NCI-H226 (cell line): ENCODE measurements at regions not wholly inside any gene's neighbourhood (a gene's known extent, or its start where the extent isn't known, plus 50 kb on each side); places are given as distances from the start of the nearest gene placed in this dataset.

Source experiments
- DNase-seq: peaks from one replicate; pipeline ENCODE4 v3.0.0-alpha.2; 2015

GRCh38 chr7:41517771-41518170 is 185.1 kb downstream of the INHBA start:
- DNase-seq, result no peak

GRCh38 chr7:41508755-41509154 is 194.1 kb downstream of the INHBA start:
- no peak for DNase-seq

GRCh38 chr7:41507686-41508268 is 195.1 kb downstream of the INHBA start:
- no peak for DNase-seq

GRCh38 chr7:41504214-41504980 is 198.5 kb downstream of the INHBA start:
- no peak for DNase-seq

GRCh38 chr7:41503438-41503837 is 199.5 kb downstream of the INHBA start:
- DNase-seq, result peak; percentile 39

- no peak for DNase-seq
Measured at GRCh38 chr7:41501466-41501865, 201.4 kb downstream of the INHBA start.

GRCh38 chr7:41501006-41501405 is 201.9 kb downstream of the INHBA start:
- no peak for DNase-seq

- no peak for DNase-seq
Measured at GRCh38 chr7:41492603-41493002, 210.3 kb downstream of the INHBA start.

GRCh38 chr7:41491883-41492471 is 210.9 kb downstream of the INHBA start:
- DNase-seq, result no peak

GRCh38 chr7:41491308-41491707 is 211.6 kb downstream of the INHBA start:
- no peak for DNase-seq

GRCh38 chr7:41489885-41490284 is 213.0 kb downstream of the INHBA start:
- peak; percentile 23 for DNase-seq

GRCh38 chr7:41487229-41487940 is 215.5 kb downstream of the INHBA start:
- DNase-seq, result no peak

GRCh38 chr7:41481353-41481752 is 221.5 kb downstream of the INHBA start:
- no peak for DNase-seq

GRCh38 chr7:41478187-41478586 is 224.7 kb downstream of the INHBA start:
- DNase-seq, result no peak

GRCh38 chr7:41476460-41476803 is 226.5 kb downstream of the INHBA start:
- DNase-seq, result no peak

- DNase-seq, result no peak
Measured at GRCh38 chr7:41475801-41476459, 227.0 kb downstream of the INHBA start.

GRCh38 chr7:41472427-41473125 is 230.3 kb downstream of the INHBA start:
- DNase-seq, result no peak

GRCh38 chr7:41470081-41470480 is 232.8 kb downstream of the INHBA start:
- no peak for DNase-seq

- no peak for DNase-seq
Measured at GRCh38 chr7:41467596-41467995, 235.3 kb downstream of the INHBA start.

GRCh38 chr7:41466760-41467384 is 236.0 kb downstream of the INHBA start:
- DNase-seq, result no peak

- no peak for DNase-seq
Measured at GRCh38 chr7:41465571-41465970, 237.3 kb downstream of the INHBA start.
